ENCODE measurements at regions not wholly inside any gene's neighbourhood (a gene's known extent, or its start where the extent isn't known, plus 50 kb on each side); places are given as distances from the start of the nearest gene placed in this dataset.

- no peak for TF ChIP-seq CTCF (IDR thresholded peaks at IDR 0.05)
- TF ChIP-seq POLR2A (IDR thresholded peaks at IDR 0.05): no peak
Measured at GRCh38 chr1:5500541-5500940, 491.7 kb downstream of the NPHP4 start.
